ENCODE measurements at regions not wholly inside any gene's neighbourhood (a gene's known extent, or its start where the extent isn't known, plus 50 kb on each side); places are given as distances from the start of the nearest gene placed in this dataset.

- Histone ChIP-seq H3K27ac (replicated peaks) (no peak overlapping the region; the same call in 1 of the 2 replicates), H3K4me3 (replicated peaks; ENCODE audit: insufficient read depth, low read length) (no peak overlapping the region), H3K27me3 (ENCODE audit: insufficient read depth, poor library complexity, severe bottlenecking) (no peaks in the 10 kb centered on the region)
- TF ChIP-seq GABPA (IDR thresholded peaks at IDR 0.05; ENCODE audit: low read depth) (no peak), SPI1 (IDR thresholded peaks at IDR 0.05; ENCODE audit: borderline replicate concordance, low read depth) (no peak), CTCF (IDR thresholded peaks at IDR 0.05; ENCODE audit: insufficient read depth, low read length) (no peak), POLR2AphosphoS5 (IDR thresholded peaks at IDR 0.05; ENCODE audit: low read depth) (no peak), REST (IDR thresholded peaks at IDR 0.05; ENCODE audit: insufficient replicate concordance, low read depth) (no peak)
- DNase-seq (ENCODE audit: low read depth in 1 of 2, low spot score in 1 of 2) = no peak
Measured at GRCh38 chr2:60386436-60386835, 167.0 kb downstream of the BCL11A start.

DNA sequence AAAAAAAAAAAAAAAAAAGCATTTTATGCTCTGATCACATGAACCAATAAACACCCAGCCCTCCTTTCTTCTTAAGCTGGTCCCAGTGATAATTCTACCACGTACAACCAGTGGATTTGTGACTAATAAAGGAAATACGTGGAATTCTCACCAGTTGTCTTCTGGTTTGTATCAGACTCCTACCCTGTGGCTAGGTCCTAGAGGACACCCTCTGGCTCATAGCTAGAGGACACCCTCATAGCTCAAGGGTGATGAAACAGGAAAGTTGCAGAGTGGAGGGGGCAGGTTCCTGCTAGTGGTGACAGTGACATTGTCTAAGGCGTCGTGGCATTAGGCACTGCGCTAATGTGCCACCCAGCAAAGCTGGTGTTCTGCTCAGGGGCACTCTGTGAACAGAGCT, 167.8 kb downstream of the BCL11A start:
- H3K4me3 ChIP-seq (replicated peaks; ENCODE audit: insufficient read depth, low read length) = no peak overlapping the region
- H3K27me3 ChIP-seq (ENCODE audit: insufficient read depth, poor library complexity, severe bottlenecking) = no peaks in the 10 kb centered on the region
- H3K27ac ChIP-seq (replicated peaks) = peak overlapping the region; percentile 26; the same call in 1 of the 2 replicates
- TF ChIP-seq POLR2AphosphoS5 (IDR thresholded peaks at IDR 0.05; ENCODE audit: low read depth) = no peak
- TF ChIP-seq GABPA (IDR thresholded peaks at IDR 0.05; ENCODE audit: low read depth) = no peak
- TF ChIP-seq REST (IDR thresholded peaks at IDR 0.05; ENCODE audit: insufficient replicate concordance, low read depth) = no peak
- TF ChIP-seq CTCF (IDR thresholded peaks at IDR 0.05; ENCODE audit: insufficient read depth, low read length) = no peak
- no peak for TF ChIP-seq SPI1 (IDR thresholded peaks at IDR 0.05; ENCODE audit: borderline replicate concordance, low read depth)
- DNase-seq (ENCODE audit: low read depth in 1 of 2, low spot score in 1 of 2) = peak in 1 of 2 experiments; percentile 86

GRCh38 chr2:60383401-60384143, 169.9 kb downstream of the BCL11A start:
- Histone ChIP-seq H3K27me3 (ENCODE audit: insufficient read depth, poor library complexity, severe bottlenecking) (no peaks in the 10 kb centered on the region), H3K4me3 (replicated peaks; ENCODE audit: insufficient read depth, low read length) (no peak overlapping the region), H3K27ac (replicated peaks) (peak overlapping the region; percentile 49)
- no peak for TF ChIP-seq REST (IDR thresholded peaks at IDR 0.05; ENCODE audit: insufficient replicate concordance, low read depth)
- TF ChIP-seq GABPA (IDR thresholded peaks at IDR 0.05; ENCODE audit: low read depth) = no peak
- no peak for TF ChIP-seq SPI1 (IDR thresholded peaks at IDR 0.05; ENCODE audit: borderline replicate concordance, low read depth)
- TF ChIP-seq CTCF (IDR thresholded peaks at IDR 0.05; ENCODE audit: insufficient read depth, low read length) = no peak
- no peak for TF ChIP-seq POLR2AphosphoS5 (IDR thresholded peaks at IDR 0.05; ENCODE audit: low read depth)
- peak in 1 of 2 experiments; percentile 23 for DNase-seq (ENCODE audit: low read depth in 1 of 2, low spot score in 1 of 2)

All from HL-60 (cell line).